ENCODE measurements at regions not wholly inside any gene's neighbourhood (a gene's known extent, or its start where the extent isn't known, plus 50 kb on each side); places are given as distances from the start of the nearest gene placed in this dataset.

GRCh38 chr14:44404036-44404435, 103.0 kb downstream of the FSCB start:
- no peaks in the 10 kb centered on the region for H3K27me3 ChIP-seq (ENCODE audit: insufficient read depth, low read length, poor library complexity)
- no peak for DNase-seq
- TF ChIP-seq CTCF (IDR thresholded peaks at IDR 0.05; ENCODE audit: borderline replicate concordance, extremely low read depth, low read length, poor library complexity, severe bottlenecking) = no peak
- TF ChIP-seq EZH2 (IDR thresholded peaks at IDR 0.05; ENCODE audit: borderline replicate concordance, low read depth, low read length, severe bottlenecking) = no peak

GRCh38 chr14:44403193-44403592, 103.9 kb downstream of the FSCB start:
- no peak overlapping the region for H3K27ac ChIP-seq (ENCODE audit: low read length)
- no peaks in the 10 kb centered on the region for H3K9me3 ChIP-seq (ENCODE audit: insufficient read depth, low read length, severe bottlenecking)
- H3K4me2 ChIP-seq (ENCODE audit: insufficient read depth, low read length) = no peak overlapping the region
- H3K36me3 ChIP-seq (ENCODE audit: insufficient read depth, low read length) = no peaks in the 10 kb centered on the region
- H3K27me3 ChIP-seq (ENCODE audit: insufficient read depth, low read length, poor library complexity) = no peaks in the 10 kb centered on the region
- H3K4me1 ChIP-seq (ENCODE audit: insufficient read depth, low read length) = no peaks in the 10 kb centered on the region
- no peak overlapping the region for H3K4me3 ChIP-seq (ENCODE audit: low read depth in 1 of 2, low read length in 2 of 2)
- no peak overlapping the region for H2AFZ ChIP-seq (ENCODE audit: low read depth, low read length)
- DNase-seq = no peak
- no peaks in the 10 kb centered on the region for H4K20me1 ChIP-seq (ENCODE audit: insufficient read depth, low read length)
- H3K9ac ChIP-seq (ENCODE audit: low read depth, low read length) = no peak overlapping the region
- TF ChIP-seq CTCF (IDR thresholded peaks at IDR 0.05; ENCODE audit: borderline replicate concordance, extremely low read depth, low read length, poor library complexity, severe bottlenecking) = no peak
- H3K79me2 ChIP-seq (ENCODE audit: insufficient read depth, low read length) = no peaks in the 10 kb centered on the region
- ATAC-seq (ENCODE audit: insufficient read depth, low read depth) = no peak

More at GRCh38 chr14:44404036-44404435, 103.0 kb downstream of the FSCB start:
- H3K27ac ChIP-seq (ENCODE audit: low read length) = no peak overlapping the region
- H3K36me3 ChIP-seq (ENCODE audit: insufficient read depth, low read length) = no peaks in the 10 kb centered on the region
- no peak for ATAC-seq (ENCODE audit: insufficient read depth, low read depth)
- no peak overlapping the region for H2AFZ ChIP-seq (ENCODE audit: low read depth, low read length)
- no peaks in the 10 kb centered on the region for H3K79me2 ChIP-seq (ENCODE audit: insufficient read depth, low read length)
- no peak overlapping the region for H3K4me2 ChIP-seq (ENCODE audit: insufficient read depth, low read length)
- no peak overlapping the region for H3K4me3 ChIP-seq (ENCODE audit: low read depth in 1 of 2, low read length in 2 of 2)
- H3K4me1 ChIP-seq (ENCODE audit: insufficient read depth, low read length) = no peaks in the 10 kb centered on the region
- no peak overlapping the region for H3K9ac ChIP-seq (ENCODE audit: low read depth, low read length)
- H4K20me1 ChIP-seq (ENCODE audit: insufficient read depth, low read length) = no peaks in the 10 kb centered on the region
- no peaks in the 10 kb centered on the region for H3K9me3 ChIP-seq (ENCODE audit: insufficient read depth, low read length, severe bottlenecking)

GRCh38 chr14:44396226-44396625, 110.9 kb downstream of the FSCB start:
- no peak for ATAC-seq (ENCODE audit: insufficient read depth, low read depth)

More at GRCh38 chr14:44396226-44396625, 110.9 kb downstream of the FSCB start:
- no peaks in the 10 kb centered on the region for H4K20me1 ChIP-seq (ENCODE audit: insufficient read depth, low read length)
- no peak overlapping the region for H2AFZ ChIP-seq (ENCODE audit: low read depth, low read length)
- no peak overlapping the region for H3K4me3 ChIP-seq (ENCODE audit: low read depth in 1 of 2, low read length in 2 of 2)
- no peaks in the 10 kb centered on the region for H3K79me2 ChIP-seq (ENCODE audit: insufficient read depth, low read length)
- no peaks in the 10 kb centered on the region for H3K9me3 ChIP-seq (ENCODE audit: insufficient read depth, low read length, severe bottlenecking)
- H3K4me1 ChIP-seq (ENCODE audit: insufficient read depth, low read length) = no peaks in the 10 kb centered on the region
- TF ChIP-seq EZH2 (IDR thresholded peaks at IDR 0.05; ENCODE audit: borderline replicate concordance, low read depth, low read length, severe bottlenecking) = no peak
- TF ChIP-seq CTCF (IDR thresholded peaks at IDR 0.05; ENCODE audit: borderline replicate concordance, extremely low read depth, low read length, poor library complexity, severe bottlenecking) = no peak
- H3K27me3 ChIP-seq (ENCODE audit: insufficient read depth, low read length, poor library complexity) = no peaks in the 10 kb centered on the region
- H3K4me2 ChIP-seq (ENCODE audit: insufficient read depth, low read length) = no peak overlapping the region
- DNase-seq = no peak
- no peaks in the 10 kb centered on the region for H3K36me3 ChIP-seq (ENCODE audit: insufficient read depth, low read length)
- H3K9ac ChIP-seq (ENCODE audit: low read depth, low read length) = no peak overlapping the region
- no peak overlapping the region for H3K27ac ChIP-seq (ENCODE audit: low read length)

Measured in DND-41 (cell line).